HepG2 (cell line): ENCODE measurements at regions not wholly inside any gene's neighbourhood (a gene's known extent, or its start where the extent isn't known, plus 50 kb on each side); places are given as distances from the start of the nearest gene placed in this dataset.

Experiments used
- ATAC-seq: fragments of 200-7000 bp; cut with Tn5 transposase; 3 replicates; pipeline ENCODE4 v1.9.1; 2020; ENCODE audit warnings: mild to moderate bottlenecking, moderate library complexity
- BruUV-seq: library from RNA; stranded (reverse); fragments of 400-500 nt; replicated peaks from 2 replicates; lab custom pipeline; 2021; lab: Mats Ljungman, UMichigan
- CTCF ChIA-PET: fragments of 300-600 bp; formaldehyde crosslinking; extraction: SDS; loops from one replicate; lab custom pipeline; 2021; ENCODE audit warnings: low total read pairs, inconsistent platforms, low intra/inter-chr PET ratio; lab: Yijun Ruan, JAX
- POLR2A ChIA-PET: fragments of 350-600 bp; sonication (Branson Sonifier 250); formaldehyde crosslinking; loops from one replicate; lab custom pipeline; 2020; ENCODE audit warnings: antibody characterized with exemption, inconsistent platforms; lab: Yijun Ruan, JAX
- DNase-seq: peaks from one replicate; pipeline ENCODE4 v3.0.0-alpha.2; 2015; ENCODE audit warnings: low spot score
- FAIRE-seq: peaks from 3 replicates; lab custom pipeline; 2011; peaks lifted over from hg19 to GRCh38; lab: Jason Lieb, UNC
- H2AFZ ChIP-seq: one replicate; pipeline ENCODE4 v1.6.1; 2011; ENCODE audit warnings: low read length, inconsistent platforms
- H3K27ac ChIP-seq: fragments of 300-600 bp; 3 replicates; pipeline ENCODE4 v1.8.0; 2011; ENCODE audit warnings: mixed run types, mild to moderate bottlenecking, mixed read lengths, low read length, inconsistent platforms; ENCODE audit not compliant: insufficient read depth; ENCODE audit errors: extremely low read length
- H3K27me3 ChIP-seq, 2 experiments: fragments of 200-600 bp in 1 of 2; 2 replicates in 1 of 2; 3 replicates in 1 of 2; pipeline versions ENCODE4 v1.6.0 to v1.8.0; 2011; ENCODE audit warnings: low read length in 2 of 2, mild to moderate bottlenecking in 2 of 2, moderate library complexity in 2 of 2, inconsistent platforms in 1 of 2; ENCODE audit not compliant: insufficient read depth in 2 of 2, control insufficient read depth in 1 of 2
- H3K36me3 ChIP-seq, 2 experiments: fragments of 200-600 bp in 1 of 2; replicated peaks in 1 of 2; 2 replicates in 1 of 2; 3 replicates in 1 of 2; pipeline versions ENCODE4 v1.5.1 to v1.8.0; 2011; ENCODE audit warnings: low read length in 2 of 2, inconsistent platforms in 1 of 2; ENCODE audit not compliant: insufficient read depth in 2 of 2, control insufficient read depth in 1 of 2
- H3K4me1 ChIP-seq: 2 replicates; pipeline ENCODE4 v1.5.1; 2012; ENCODE audit warnings: low read length, inconsistent platforms; ENCODE audit not compliant: insufficient read depth
- H3K4me2 ChIP-seq: 2 replicates; pipeline ENCODE4 v1.6.0; 2011; ENCODE audit warnings: low read depth, low read length, inconsistent platforms
- H3K4me3 ChIP-seq, 3 experiments: fragments of 200-600 bp in 1 of 3; sonication (generic), shearing (Covaris generic) in 1 of 3; replicated peaks in 1 of 3; 2 replicates each; pipeline ENCODE4 v1.5.1; 2011 to 2016; ENCODE audit warnings: low read length in 3 of 3, inconsistent platforms in 2 of 3, low read depth in 2 of 3, mild to moderate bottlenecking in 2 of 3, control low read depth in 1 of 3, mixed read lengths in 1 of 3; ENCODE audit not compliant: insufficient read depth in 1 of 3
- H3K79me2 ChIP-seq: one replicate; pipeline ENCODE4 v1.6.1; 2011; ENCODE audit warnings: low read length, inconsistent platforms; ENCODE audit not compliant: insufficient read depth
- H3K9ac ChIP-seq: 2 replicates; pipeline ENCODE4 v1.6.0; 2011; ENCODE audit warnings: mild to moderate bottlenecking, low read depth, low read length, inconsistent platforms; ENCODE audit not compliant: insufficient read depth
- H3K9me3 ChIP-seq: 2 replicates; pipeline ENCODE4 v1.5.1; 2012; ENCODE audit warnings: mild to moderate bottlenecking, low read length
- H4K20me1 ChIP-seq: 2 replicates; pipeline ENCODE4 v1.6.0; 2011; ENCODE audit warnings: inconsistent platforms, mild to moderate bottlenecking, low read length, moderate library complexity; ENCODE audit not compliant: insufficient read depth
- DDIT3 ChIP-seq: sonication (generic); formaldehyde crosslinking; IDR thresholded peaks from 2 replicates; pipeline ENCODE4 v1.4.0; 2020; ENCODE audit warnings: mild to moderate bottlenecking, missing genetic modification reagents
- HINFP ChIP-seq: sonication (generic); formaldehyde crosslinking; IDR thresholded peaks from 2 replicates; pipeline ENCODE4 v1.4.0; 2020; ENCODE audit warnings: low read depth, mild to moderate bottlenecking, missing genetic modification reagents
- XBP1 ChIP-seq: sonication (generic); formaldehyde crosslinking; IDR thresholded peaks from 2 replicates; pipeline ENCODE4 v1.5.0; 2020; ENCODE audit warnings: missing genetic modification reagents
- ZNF513 ChIP-seq: sonication (generic); formaldehyde crosslinking; conservative IDR thresholded peaks from 2 replicates; pipeline ENCODE4 v1.5.0; 2020; ENCODE audit warnings: missing genetic modification reagents
- ZNF552 ChIP-seq: sonication (generic); formaldehyde crosslinking; IDR thresholded peaks from 2 replicates; pipeline ENCODE4 v1.9.0; 2022; ENCODE audit warnings: missing genetic modification reagents, mild to moderate bottlenecking, borderline replicate concordance
- ZSCAN29 ChIP-seq: sonication (generic); formaldehyde crosslinking; conservative IDR thresholded peaks from 2 replicates; pipeline ENCODE4 v1.4.0; 2020; ENCODE audit warnings: mild to moderate bottlenecking, missing genetic modification reagents
- WGBS: methylation state at CpG from one replicate; pipeline ENCODE4 v1.1.6; 2017; ENCODE audit warnings: low lambda C conversion rate; 5-methylcytosine and 5-hydroxymethylcytosine counted together
- in situ Hi-C: cut with HindIII; loops from 2 replicates; pipeline ENCODE4 v1.10.0; 2017; ENCODE audit warnings: low pct_unique_long_range_greater_than_20kb; ENCODE audit not compliant: extremely low pct_ligation_motif_present
- intact Hi-C: fragments of 100-400 bp; cut with micrococcal nuclease; formaldehyde crosslinking; loops from one replicate; pipeline ENCODE4 v1.10.0; 2022; ENCODE audit not compliant: unreplicated experiment

- H3K27ac ChIP-seq: no peak overlapping the region
- TF ChIP-seq XBP1 (CRISPR knock-in tag) (no peak), ZSCAN29 (CRISPR knock-in tag) (no peak), DDIT3 (no peak), HINFP (CRISPR knock-in tag) (no peak), ZNF552 (CRISPR knock-in tag) (no peak)
- H3K4me1 ChIP-seq: no peaks in the 10 kb centered on the region
- 2% methylated on average over 3 of the region's 3 CpGs for WGBS
- no peaks in the 10 kb centered on the region for H3K9me3 ChIP-seq
- BruUV-seq: no TSS peak
- POLR2A ChIA-PET: no interaction called here
- intact Hi-C loops (no loop called here), in situ Hi-C loops (no loop called here)
- H2AFZ ChIP-seq: no peak overlapping the region
- CTCF ChIA-PET: no interaction called here
- ATAC-seq (no peak), DNase-seq (no peak), FAIRE-seq (no peak)
- no peaks in the 10 kb centered on the region for H3K79me2 ChIP-seq
- H3K9ac ChIP-seq: no peak overlapping the region
- H3K36me3 ChIP-seq: no peaks in the 10 kb centered on the region
- H3K27me3 ChIP-seq: no peaks in the 10 kb centered on the region; a peak in 1 of 5 replicates
- no peak overlapping the region for H3K4me3 ChIP-seq
- H3K4me2 ChIP-seq: no peak overlapping the region
- H4K20me1 ChIP-seq: no peaks in the 10 kb centered on the region
Observed at GRCh38 chr12:91657032-91657431, 474.4 kb upstream of the DCN start.

GRCh38 chr12:91655966-91656365, 473.3 kb upstream of the DCN start:
- Histone ChIP-seq H3K27ac (no peak overlapping the region), H3K9me3 (no peaks in the 10 kb centered on the region; the same call in 1 of the 2 replicates), H3K36me3 (no peaks in the 10 kb centered on the region), H3K9ac (no peak overlapping the region), H2AFZ (no peak overlapping the region), H3K27me3 (no peaks in the 10 kb centered on the region; a peak in 1 of 5 replicates), H4K20me1 (no peaks in the 10 kb centered on the region), H3K4me3 (no peak overlapping the region), H3K4me1 (no peaks in the 10 kb centered on the region), H3K79me2 (no peaks in the 10 kb centered on the region), H3K4me2 (no peak overlapping the region)
- no TSS peak for BruUV-seq
- POLR2A ChIA-PET: no interaction called here
- ATAC-seq (no peak), FAIRE-seq (no peak), DNase-seq (no peak)
- intact Hi-C loops: no loop called here
- TF ChIP-seq ZNF513: no peak
- in situ Hi-C loops: no loop called here
- WGBS: 18% methylated on average over 3 of the region's 3 CpGs
- CTCF ChIA-PET: no interaction called here
